HL-60/S4 treated with retinoic acid at 250 ng/mL for 4 days and 3 days (cell line): ENCODE measurements at regions not wholly inside any gene's neighbourhood (a gene's known extent, or its start where the extent isn't known, plus 50 kb on each side); places are given as distances from the start of the nearest gene placed in this dataset.

Experiments used
- in situ Hi-C: fragments of 300-500 bp; cut with MboI; formaldehyde crosslinking; loops from 2 replicates; pipeline ENCODE4 v1.7.0; 2022; ENCODE audit warnings: low sequenced_read_pairs

GRCh38 chr3:160162440-160162839 is 62.8 kb upstream of the C3orf80 start:
- in situ Hi-C loops = loop anchor here (25.0 kb wide), 1 partner anchor 250 kb away; no protein-coding TSS in a partner anchor

GRCh38 chr3:160163229-160163878 is 61.9 kb upstream of the C3orf80 start:
- in situ Hi-C loops = loop anchor here (25.0 kb wide), 1 partner anchor 249 kb away; no protein-coding TSS in a partner anchor

- in situ Hi-C loops = loop anchor here (25.0 kb wide), 1 partner anchor 244 kb away; no protein-coding TSS in a partner anchor
Measured at GRCh38 chr3:160168246-160168645, 57.0 kb upstream of the C3orf80 start.

GRCh38 chr3:160169139-160169976 is 55.9 kb upstream of the C3orf80 start:
- in situ Hi-C loops = loop anchor here (25.0 kb wide), 1 partner anchor 243 kb away; no protein-coding TSS in a partner anchor

- in situ Hi-C loops = loop anchor here (25.0 kb wide), 1 partner anchor 242 kb away; no protein-coding TSS in a partner anchor
Measured at GRCh38 chr3:160170409-160171370, 54.5 kb upstream of the C3orf80 start.

GRCh38 chr3:160171813-160172212 is 53.4 kb upstream of the C3orf80 start:
- in situ Hi-C loops = loop anchor here (25.0 kb wide), 1 partner anchor 240 kb away; no protein-coding TSS in a partner anchor

GRCh38 chr3:160174621-160175020 is 50.6 kb upstream of the C3orf80 start:
- in situ Hi-C loops = loop anchor here (25.0 kb wide), 1 partner anchor 238 kb away; no protein-coding TSS in a partner anchor
